GM20431 (cell line): ENCODE measurements at regions not wholly inside any gene's neighbourhood (a gene's known extent, or its start where the extent isn't known, plus 50 kb on each side); places are given as distances from the start of the nearest gene placed in this dataset.

ENCODE experiments used
- in situ Hi-C: fragments of 300-500 bp; cut with MseI, MboI; formaldehyde crosslinking; loops from one replicate; pipeline ENCODE4 v1.15.0; 2020; ENCODE audit warnings: low sequenced_read_pairs; ENCODE audit not compliant: unreplicated experiment

- in situ Hi-C loops: no loop called here
These were observed 192.6 kb downstream of the ARL6IP6 start for GRCh38 chr2:152910970-152911369.

- in situ Hi-C loops: no loop called here
These were observed 188.6 kb downstream of the ARL6IP6 start for GRCh38 chr2:152907046-152907445.

GRCh38 chr2:152894051-152894450, 175.6 kb downstream of the ARL6IP6 start:
- in situ Hi-C loops: no loop called here

GRCh38 chr2:152890736-152891135, 172.3 kb downstream of the ARL6IP6 start:
- in situ Hi-C loops: no loop called here

GRCh38 chr2:152883951-152884487, 165.6 kb downstream of the ARL6IP6 start:
- in situ Hi-C loops: no loop called here

- in situ Hi-C loops: no loop called here
These were observed 163.1 kb downstream of the ARL6IP6 start for GRCh38 chr2:152881527-152881926.

- in situ Hi-C loops: no loop called here
These were observed 160.9 kb downstream of the ARL6IP6 start for GRCh38 chr2:152879275-152879674.

GRCh38 chr2:152875701-152876695, 157.6 kb downstream of the ARL6IP6 start:
- in situ Hi-C loops: no loop called here

GRCh38 chr2:152874955-152875354, 156.5 kb downstream of the ARL6IP6 start:
- in situ Hi-C loops: no loop called here

GRCh38 chr2:152870239-152870638, 151.8 kb downstream of the ARL6IP6 start:
- in situ Hi-C loops: no loop called here

- in situ Hi-C loops: no loop called here
These were observed 149.0 kb downstream of the ARL6IP6 start for GRCh38 chr2:152867397-152867796.

- in situ Hi-C loops: no loop called here
These were observed 146.3 kb downstream of the ARL6IP6 start for GRCh38 chr2:152864601-152865149.

GRCh38 chr2:152863826-152864225, 145.4 kb downstream of the ARL6IP6 start:
- in situ Hi-C loops: no loop called here

- in situ Hi-C loops: no loop called here
These were observed 143.0 kb downstream of the ARL6IP6 start for GRCh38 chr2:152861349-152861942.

- in situ Hi-C loops: no loop called here
These were observed 140.3 kb downstream of the ARL6IP6 start for GRCh38 chr2:152858594-152859265.

- in situ Hi-C loops: no loop called here
These were observed 128.5 kb downstream of the ARL6IP6 start for GRCh38 chr2:152846697-152847470.

GRCh38 chr2:152835674-152836073, 117.3 kb downstream of the ARL6IP6 start:
- in situ Hi-C loops: no loop called here

- in situ Hi-C loops: no loop called here
These were observed 109.5 kb downstream of the ARL6IP6 start for GRCh38 chr2:152827944-152828343.

- in situ Hi-C loops: no loop called here
These were observed 108.3 kb downstream of the ARL6IP6 start for GRCh38 chr2:152826581-152827279.
